SKM-1 (cell line): ENCODE measurements at regions not wholly inside any gene's neighbourhood (a gene's known extent, or its start where the extent isn't known, plus 50 kb on each side); places are given as distances from the start of the nearest gene placed in this dataset.

Experiments used
- DNase-seq: peaks from one replicate; lab custom pipeline; 2025; ENCODE audit not compliant: unreplicated experiment; lab: John Stamatoyannopoulos, UW

GRCh38 chr5:66459728-66460127 lies 136.5 kb upstream of the MAST4 start:
- DNase-seq = no peak

GRCh38 chr5:66467564-66467963 lies 128.6 kb upstream of the MAST4 start:
- DNase-seq = no peak

- no peak for DNase-seq
Observed at GRCh38 chr5:66469684-66470083, 126.5 kb upstream of the MAST4 start.

GRCh38 chr5:66472010-66472409 lies 124.2 kb upstream of the MAST4 start:
- no peak for DNase-seq

- DNase-seq = no peak
Observed at GRCh38 chr5:66475731-66476130, 120.5 kb upstream of the MAST4 start.

GRCh38 chr5:66477596-66477995 lies 118.6 kb upstream of the MAST4 start:
- no peak for DNase-seq

- DNase-seq = no peak
Observed at GRCh38 chr5:66494437-66494836, 101.8 kb upstream of the MAST4 start.

- DNase-seq = no peak
Observed at GRCh38 chr5:66498791-66499207, 97.4 kb upstream of the MAST4 start.

- no peak for DNase-seq
Observed at GRCh38 chr5:66503203-66503789, 92.9 kb upstream of the MAST4 start.

- no peak for DNase-seq
Observed at GRCh38 chr5:66507106-66507505, 89.1 kb upstream of the MAST4 start.

GRCh38 chr5:66511491-66511890 lies 84.7 kb upstream of the MAST4 start:
- no peak for DNase-seq

GRCh38 chr5:66513130-66513529 lies 83.1 kb upstream of the MAST4 start:
- DNase-seq = no peak

GRCh38 chr5:66515209-66515608 lies 81.0 kb upstream of the MAST4 start:
- no peak for DNase-seq

GRCh38 chr5:66516550-66516949 lies 79.6 kb upstream of the MAST4 start:
- no peak for DNase-seq

- no peak for DNase-seq
Observed at GRCh38 chr5:66517351-66517750, 78.8 kb upstream of the MAST4 start.

- DNase-seq = no peak
Observed at GRCh38 chr5:66518052-66518451, 78.1 kb upstream of the MAST4 start.

- no peak for DNase-seq
Observed at GRCh38 chr5:66518753-66519152, 77.4 kb upstream of the MAST4 start.

- no peak for DNase-seq
Observed at GRCh38 chr5:66519626-66520025, 76.6 kb upstream of the MAST4 start.

GRCh38 chr5:66520854-66521253 lies 75.3 kb upstream of the MAST4 start:
- no peak for DNase-seq

GRCh38 chr5:66527478-66528035 lies 68.6 kb upstream of the MAST4 start:
- DNase-seq = no peak

GRCh38 chr5:66529182-66529581 lies 67.0 kb upstream of the MAST4 start:
- DNase-seq = no peak

- no peak for DNase-seq
Observed at GRCh38 chr5:66529704-66530103, 66.5 kb upstream of the MAST4 start.

- no peak for DNase-seq
Observed at GRCh38 chr5:66538126-66538525, 58.1 kb upstream of the MAST4 start.
